ENCODE measurements at regions not wholly inside any gene's neighbourhood (a gene's known extent, or its start where the extent isn't known, plus 50 kb on each side); places are given as distances from the start of the nearest gene placed in this dataset.
"Not testable (repeated sequence)": the region's sequence is repeated elsewhere in the genome, so short reads cannot be mapped to it uniquely, and the experiment has no call there.

GRCh38 chr13:59409211-59409610, 754.5 kb downstream of the DIAPH3 start:
- ATAC-seq (ENCODE audit: low read depth) (no peak), DNase-seq (ENCODE audit: low spot score in 2 of 2) (no peak)
- Mint-ChIP-seq H3K27me3 (no peaks in the 10 kb centered on the region), H3K4me1 (no peaks in the 10 kb centered on the region), H3K9me3 (peaks cover 17% of the 10 kb centered on the region), H3K36me3 (no peaks in the 10 kb centered on the region), H3K4me3 (no peak overlapping the region), H3K27ac (no peak overlapping the region)

DNA sequence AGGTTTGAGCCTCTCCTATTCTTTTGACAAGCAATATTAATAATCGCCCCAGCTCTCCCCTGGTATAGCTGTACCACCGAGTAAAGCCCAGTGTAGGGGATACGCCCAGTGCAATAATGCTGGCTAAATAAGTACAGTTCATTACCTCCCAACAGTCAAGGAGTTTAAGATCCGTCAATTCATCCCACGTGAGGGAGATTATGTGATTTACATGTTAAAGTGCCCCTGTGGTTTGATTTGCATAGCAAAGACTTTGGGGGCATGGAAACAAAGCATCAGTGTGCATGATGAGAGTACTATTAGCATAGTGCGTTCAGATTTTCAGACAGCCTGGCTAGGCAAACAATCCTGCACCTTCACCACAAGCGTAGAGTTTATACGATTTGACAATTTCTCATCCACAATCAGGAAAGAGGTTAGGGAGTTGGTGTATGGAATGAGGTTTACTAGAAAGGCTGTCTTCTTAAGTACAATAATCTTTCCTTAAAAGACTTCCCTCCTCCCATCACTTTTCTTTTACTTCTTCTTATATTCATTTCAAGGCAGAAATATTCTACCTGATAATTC, 754.0 kb downstream of the DIAPH3 start:
- ATAC-seq (ENCODE audit: low read depth) (no peak), DNase-seq (ENCODE audit: low spot score in 2 of 2) (no peak)
- peaks cover 17% of the 10 kb centered on the region for H3K9me3 Mint-ChIP-seq
- no peaks in the 10 kb centered on the region for H3K4me1 Mint-ChIP-seq
- H3K27me3 Mint-ChIP-seq = no peaks in the 10 kb centered on the region
- H3K4me3 Mint-ChIP-seq = no peak overlapping the region
- H3K36me3 Mint-ChIP-seq = no peaks in the 10 kb centered on the region
- H3K27ac Mint-ChIP-seq = no peak overlapping the region

- no peaks in the 10 kb centered on the region for H3K27me3 Mint-ChIP-seq
- ATAC-seq (ENCODE audit: low read depth) (no peak), DNase-seq (ENCODE audit: low spot score in 2 of 2) (no peak)
- H3K4me1 Mint-ChIP-seq = no peaks in the 10 kb centered on the region
- no peaks in the 10 kb centered on the region for H3K36me3 Mint-ChIP-seq
- H3K27ac Mint-ChIP-seq = no peak overlapping the region
- no peak overlapping the region for H3K4me3 Mint-ChIP-seq
- H3K9me3 Mint-ChIP-seq = no peaks in the 10 kb centered on the region
Observed at GRCh38 chr13:59413126-59413525, 750.6 kb downstream of the DIAPH3 start.

DNA sequence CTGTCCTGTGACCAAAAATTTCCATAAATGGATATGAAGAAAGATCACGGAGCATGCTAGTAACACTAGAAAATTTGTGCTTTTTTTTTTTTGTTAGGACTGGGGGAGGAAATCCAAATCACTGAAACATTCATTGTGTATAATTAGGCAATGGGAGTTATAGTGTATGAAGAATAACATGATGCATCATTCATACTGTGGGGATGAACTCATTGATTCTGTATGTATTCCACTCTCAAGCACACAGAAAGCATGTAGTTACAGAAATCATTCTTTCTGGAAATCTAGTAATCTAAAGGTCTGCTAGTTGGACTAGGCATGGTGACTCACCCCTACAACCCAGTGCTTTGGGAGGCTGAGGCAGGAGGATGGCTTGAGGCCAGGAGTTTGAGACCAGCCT, 749.7 kb downstream of the DIAPH3 start:
- H3K27me3 Mint-ChIP-seq = no peaks in the 10 kb centered on the region
- no peaks in the 10 kb centered on the region for H3K4me1 Mint-ChIP-seq
- H3K27ac Mint-ChIP-seq = no peak overlapping the region

GRCh38 chr13:59415498-59415897, 748.2 kb downstream of the DIAPH3 start:
- ATAC-seq (ENCODE audit: low read depth) = no peak
- no peak overlapping the region for H3K4me3 Mint-ChIP-seq
- DNase-seq (ENCODE audit: low spot score in 2 of 2) = no peak

More for the DNA sequence above, 749.7 kb downstream of the DIAPH3 start:
- H3K36me3 Mint-ChIP-seq = no peaks in the 10 kb centered on the region
- DNase-seq (ENCODE audit: low spot score in 2 of 2) = no peak
- no peak overlapping the region for H3K4me3 Mint-ChIP-seq
- ATAC-seq (ENCODE audit: low read depth) = no peak
- H3K9me3 Mint-ChIP-seq = no peaks in the 10 kb centered on the region

DNA sequence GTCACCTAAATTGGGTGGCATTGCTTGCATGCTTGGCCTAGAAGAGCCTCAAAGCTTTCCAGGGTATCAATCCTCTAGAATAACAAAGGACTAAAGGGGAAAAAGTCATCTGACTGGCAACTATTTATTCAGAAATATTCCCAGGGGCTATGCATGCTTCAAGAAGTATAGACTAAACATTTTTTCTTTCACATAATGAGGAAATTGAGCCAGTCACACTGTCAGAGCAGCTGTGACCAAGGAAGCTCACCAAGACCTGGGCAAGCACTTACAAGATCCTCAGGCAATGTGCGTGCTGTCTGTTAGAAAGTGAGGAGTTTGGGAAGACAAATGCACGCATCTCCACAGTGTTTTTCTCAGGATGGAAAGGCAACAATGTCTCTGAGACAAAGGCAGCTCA, 747.2 kb downstream of the DIAPH3 start:
- no peak for DNase-seq (ENCODE audit: low spot score in 2 of 2)
- no peaks in the 10 kb centered on the region for H3K36me3 Mint-ChIP-seq
- no peak overlapping the region for H3K27ac Mint-ChIP-seq
- ATAC-seq (ENCODE audit: low read depth) = no peak
- H3K4me1 Mint-ChIP-seq = no peaks in the 10 kb centered on the region
- no peaks in the 10 kb centered on the region for H3K9me3 Mint-ChIP-seq
- no peaks in the 10 kb centered on the region for H3K27me3 Mint-ChIP-seq
- no peak overlapping the region for H3K4me3 Mint-ChIP-seq

More at GRCh38 chr13:59415498-59415897, 748.2 kb downstream of the DIAPH3 start:
- Mint-ChIP-seq H3K9me3 (no peaks in the 10 kb centered on the region), H3K27ac (no peak overlapping the region), H3K4me1 (no peaks in the 10 kb centered on the region), H3K27me3 (no peaks in the 10 kb centered on the region), H3K36me3 (no peaks in the 10 kb centered on the region)

DNA sequence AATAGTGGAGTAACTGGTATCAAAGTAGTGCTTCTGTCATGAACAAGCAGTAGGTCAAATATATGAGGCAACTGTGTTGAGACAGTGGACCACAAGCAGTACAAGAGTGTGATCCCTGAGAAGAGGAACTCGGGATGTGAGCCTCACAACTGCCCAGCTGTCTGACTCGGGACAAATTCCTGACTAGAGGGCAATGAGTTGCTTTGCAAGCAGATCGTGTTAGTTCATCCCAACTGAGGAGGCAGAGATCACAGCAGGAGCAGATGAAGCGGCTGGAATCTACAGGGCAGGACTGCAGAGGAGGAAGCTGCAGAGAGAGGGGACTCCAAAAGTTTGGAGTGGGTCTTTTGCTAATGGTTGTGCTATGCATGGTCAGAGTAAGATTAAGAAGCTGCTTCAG, 741.1 kb downstream of the DIAPH3 start:
- no peak for ATAC-seq (ENCODE audit: low read depth)
- no peak overlapping the region for H3K4me3 Mint-ChIP-seq
- H3K27ac Mint-ChIP-seq = no peak overlapping the region

DNA sequence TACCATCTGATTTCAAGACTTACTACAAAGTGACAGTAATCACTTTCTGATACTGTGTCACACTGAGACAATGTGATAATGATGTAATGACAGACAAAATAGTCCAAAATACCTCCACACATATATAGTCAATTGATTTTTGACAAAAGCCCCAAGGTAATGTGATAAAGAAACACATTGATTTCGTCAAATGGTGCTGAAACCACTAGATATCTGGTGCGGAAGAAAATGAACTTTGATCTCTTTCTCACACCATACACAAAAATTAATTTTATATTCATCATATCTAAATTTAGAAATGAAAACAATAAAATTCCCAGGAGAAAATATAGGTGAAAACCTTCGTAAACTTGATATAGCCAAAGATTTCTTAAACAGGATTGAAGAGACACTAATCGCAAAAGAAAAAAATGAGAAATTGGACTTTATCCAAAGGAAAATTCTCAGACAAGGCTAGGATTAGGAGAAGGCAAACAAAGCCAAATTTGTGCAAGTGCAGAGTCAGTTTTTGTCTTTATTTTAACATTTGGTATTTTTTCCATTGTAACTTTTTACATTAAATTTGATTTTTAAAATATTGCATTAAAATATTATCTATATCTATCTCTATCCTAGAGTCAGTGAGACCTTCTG, 739.9 kb downstream of the DIAPH3 start:
- no peaks in the 10 kb centered on the region for H3K36me3 Mint-ChIP-seq
- H3K27ac Mint-ChIP-seq = no peak overlapping the region
- DNase-seq (ENCODE audit: low spot score in 2 of 2) = no peak
- ATAC-seq (ENCODE audit: low read depth) = no peak
- H3K4me1 Mint-ChIP-seq = no peaks in the 10 kb centered on the region
- H3K9me3 Mint-ChIP-seq = peaks cover 3% of the 10 kb centered on the region
- H3K4me3 Mint-ChIP-seq = no peak overlapping the region
- no peaks in the 10 kb centered on the region for H3K27me3 Mint-ChIP-seq

More for the DNA sequence above, 741.1 kb downstream of the DIAPH3 start:
- Mint-ChIP-seq H3K9me3 (no peaks in the 10 kb centered on the region), H3K36me3 (no peaks in the 10 kb centered on the region), H3K27me3 (no peaks in the 10 kb centered on the region), H3K4me1 (no peaks in the 10 kb centered on the region)
- no peak for DNase-seq (ENCODE audit: low spot score in 2 of 2)

DNA sequence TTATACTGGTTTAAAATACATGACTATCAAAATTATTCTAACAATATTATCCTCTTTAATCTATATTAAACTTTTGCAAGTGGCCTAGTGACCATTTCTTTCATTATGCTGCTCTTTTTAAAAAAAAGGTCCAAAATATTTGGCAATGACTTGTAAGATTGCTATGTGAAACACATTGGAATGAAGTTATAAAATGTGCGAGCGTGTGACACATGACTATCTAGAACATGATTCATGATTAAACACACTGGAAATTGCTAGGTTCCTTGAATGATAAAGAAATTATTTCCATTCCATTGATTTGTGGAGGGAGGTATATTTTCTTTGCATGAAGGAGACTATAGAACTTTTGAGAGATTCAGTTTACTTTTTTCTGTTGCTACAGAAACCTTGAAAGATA, 739.1 kb downstream of the DIAPH3 start:
- Mint-ChIP-seq H3K4me3 (no peak overlapping the region), H3K4me1 (no peaks in the 10 kb centered on the region), H3K27ac (no peak overlapping the region), H3K9me3 (peaks cover 5% of the 10 kb centered on the region), H3K27me3 (no peaks in the 10 kb centered on the region), H3K36me3 (no peaks in the 10 kb centered on the region)
- no peak for ATAC-seq (ENCODE audit: low read depth)
- no peak for DNase-seq (ENCODE audit: low spot score in 2 of 2)

- no peak for DNase-seq (ENCODE audit: low spot score in 2 of 2)
- H3K36me3 Mint-ChIP-seq = no peaks in the 10 kb centered on the region
- no peaks in the 10 kb centered on the region for H3K27me3 Mint-ChIP-seq
- H3K4me1 Mint-ChIP-seq = no peaks in the 10 kb centered on the region
- no peak for ATAC-seq (ENCODE audit: low read depth)
- H3K4me3 Mint-ChIP-seq = no peak overlapping the region
- no peak overlapping the region for H3K27ac Mint-ChIP-seq
- peaks cover 7% of the 10 kb centered on the region for H3K9me3 Mint-ChIP-seq
Observed at GRCh38 chr13:59425211-59425741, 738.5 kb downstream of the DIAPH3 start.

DNA sequence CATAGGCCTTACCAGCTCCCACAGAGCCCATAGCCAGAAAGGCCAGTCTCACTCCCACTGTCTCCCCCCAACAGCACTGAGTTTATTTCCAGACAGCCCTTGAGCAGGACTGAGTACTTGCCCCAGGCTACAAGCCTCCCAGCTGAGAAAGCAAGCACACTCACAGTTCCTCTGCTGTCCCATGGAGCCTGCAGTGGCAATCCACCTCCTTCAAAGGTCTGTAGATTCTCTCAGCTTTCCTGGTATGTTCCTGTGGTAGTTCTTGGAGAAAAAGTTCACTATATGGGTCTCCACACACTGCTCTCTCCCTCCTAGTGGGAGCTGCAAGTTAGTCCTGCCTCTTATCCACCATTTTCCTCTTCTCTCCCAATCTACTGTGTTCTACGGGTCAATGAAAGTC, 728.7 kb downstream of the DIAPH3 start:
- ATAC-seq (ENCODE audit: low read depth) = no peak
- H3K36me3 Mint-ChIP-seq = no peaks in the 10 kb centered on the region
- no peak overlapping the region for H3K4me3 Mint-ChIP-seq
- H3K27ac Mint-ChIP-seq = no peak overlapping the region
- no peaks in the 10 kb centered on the region for H3K27me3 Mint-ChIP-seq
- H3K4me1 Mint-ChIP-seq = no peaks in the 10 kb centered on the region
- peaks cover 17% of the 10 kb centered on the region for H3K9me3 Mint-ChIP-seq
- no peak for DNase-seq (ENCODE audit: low spot score in 2 of 2)

DNA sequence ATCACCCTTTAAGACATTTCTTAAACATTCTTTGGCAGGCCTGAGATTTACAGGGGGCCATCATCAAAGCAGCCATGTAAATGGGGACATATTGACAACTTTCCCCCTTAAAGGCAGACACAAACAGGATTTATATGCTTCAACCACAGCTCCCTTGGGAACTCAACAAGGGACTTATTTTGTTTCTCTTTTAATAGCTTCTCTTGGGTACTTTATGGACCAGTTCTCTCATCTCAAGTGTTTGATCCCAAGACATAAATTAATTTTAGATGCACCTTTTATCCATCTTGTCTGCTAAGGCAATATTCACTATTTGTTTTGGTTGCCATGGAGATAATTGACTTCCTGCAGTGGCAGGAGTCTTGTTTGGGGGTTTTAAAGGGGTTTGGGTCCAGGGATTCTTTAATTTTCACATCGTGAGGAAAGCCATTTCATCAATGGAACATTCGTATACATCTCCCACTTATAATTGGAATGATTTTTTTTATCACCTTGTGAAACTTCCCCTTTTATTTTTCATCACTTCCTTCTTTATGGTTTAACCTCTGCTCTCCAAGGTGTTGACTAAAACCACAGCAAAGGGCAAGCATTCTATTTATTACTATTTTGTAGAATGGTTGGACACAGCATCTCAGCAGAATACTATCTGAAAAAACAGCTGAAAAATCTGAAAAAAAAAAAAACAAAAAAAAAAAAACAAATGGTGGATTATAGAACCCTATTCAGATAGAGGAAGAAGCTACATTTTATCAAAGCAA, 726.0 kb downstream of the DIAPH3 start:
- H3K27ac Mint-ChIP-seq = no peak overlapping the region
- ATAC-seq (ENCODE audit: low read depth) (no peak), DNase-seq (ENCODE audit: low spot score in 2 of 2) (no peak)
- peaks cover 13% of the 10 kb centered on the region for H3K9me3 Mint-ChIP-seq
- H3K27me3 Mint-ChIP-seq = peaks cover 3% of the 10 kb centered on the region
- no peaks in the 10 kb centered on the region for H3K4me1 Mint-ChIP-seq
- no peaks in the 10 kb centered on the region for H3K36me3 Mint-ChIP-seq
- H3K4me3 Mint-ChIP-seq = no peak overlapping the region

- no peak for ATAC-seq (ENCODE audit: low read depth)
- no peak overlapping the region for H3K27ac Mint-ChIP-seq
- H3K4me1 Mint-ChIP-seq = no peaks in the 10 kb centered on the region
- no peak for DNase-seq (ENCODE audit: low spot score in 2 of 2)
- H3K4me3 Mint-ChIP-seq = no peak overlapping the region
- H3K9me3 Mint-ChIP-seq = peaks cover 4% of the 10 kb centered on the region
- H3K36me3 Mint-ChIP-seq = no peaks in the 10 kb centered on the region
- peaks cover 3% of the 10 kb centered on the region for H3K27me3 Mint-ChIP-seq
Observed at GRCh38 chr13:59439776-59440428, 723.8 kb downstream of the DIAPH3 start.

GRCh38 chr13:59441068-59441467, 722.7 kb downstream of the DIAPH3 start:
- not testable (repeated sequence) for H3K27ac Mint-ChIP-seq; H3K27me3 Mint-ChIP-seq; H3K9me3 Mint-ChIP-seq; H3K36me3 Mint-ChIP-seq; DNase-seq (ENCODE audit: low spot score in 2 of 2); ATAC-seq (ENCODE audit: low read depth); H3K4me1 Mint-ChIP-seq; H3K4me3 Mint-ChIP-seq

Measured in memory B cell (primary cell).